ENCODE measurements at regions not wholly inside any gene's neighbourhood (a gene's known extent, or its start where the extent isn't known, plus 50 kb on each side); places are given as distances from the start of the nearest gene placed in this dataset.
A peak's percentile ranks its signal among the peaks of the same experiment; 100 is the strongest.

- no peaks in the 10 kb centered on the region for H3K27me3 ChIP-seq (ENCODE audit: insufficient read depth, low read length)
- H3K4me1 ChIP-seq (ENCODE audit: insufficient read depth, low read length): no peaks in the 10 kb centered on the region
- no peaks in the 10 kb centered on the region for H3K9me3 ChIP-seq (ENCODE audit: control insufficient read depth in 1 of 2, low read length in 2 of 2)
- H3K36me3 Mint-ChIP-seq: no peaks in the 10 kb centered on the region
- H3K36me3 ChIP-seq (ENCODE audit: insufficient read depth, low read length): no peaks in the 10 kb centered on the region
- intact Hi-C loops (cut with micrococcal nuclease): no loop called here
- ChIA-PET POLR2A (ENCODE audit: partially characterized antibody) (no interaction called here), CTCF (ENCODE audit: partially characterized antibody) (no interaction called here)
- H3K9me3 Mint-ChIP-seq: peaks cover 0 to 11% (median 4%) of the 10 kb centered on the region in 8 donors
- no peak overlapping the region for H3K27ac Mint-ChIP-seq
- no peaks in the 10 kb centered on the region for H3K27me3 Mint-ChIP-seq
- no peak overlapping the region for H3K27ac ChIP-seq (ENCODE audit: low read depth, low read length)
- no peak for DNase-seq
- H3K4me3 ChIP-seq (ENCODE audit: low read length in 2 of 2): no peak overlapping the region
- H3K4me1 Mint-ChIP-seq: no peaks in the 10 kb centered on the region
- H3K4me3 Mint-ChIP-seq: no peak overlapping the region
These were observed 99.2 kb downstream of the PDGFA start for GRCh38 chr7:420142-421093.

GRCh38 chr7:421136-421991 is 98.3 kb downstream of the PDGFA start:
- ChIA-PET POLR2A (ENCODE audit: partially characterized antibody) (no interaction called here), CTCF (ENCODE audit: partially characterized antibody) (no interaction called here)
- H3K36me3 Mint-ChIP-seq: no peaks in the 10 kb centered on the region
- H3K4me3 Mint-ChIP-seq: peak overlapping the region in 1 of 8 donors; percentile 48
- DNase-seq: peak in 2 of 5 donors; percentile 2 to 9
- H3K9me3 Mint-ChIP-seq: peaks cover 0 to 11% (median 4%) of the 10 kb centered on the region in 8 donors
- intact Hi-C loops (cut with micrococcal nuclease): no loop called here
- Histone ChIP-seq H3K4me1 (ENCODE audit: insufficient read depth, low read length) (no peaks in the 10 kb centered on the region), H3K36me3 (ENCODE audit: insufficient read depth, low read length) (no peaks in the 10 kb centered on the region), H3K27me3 (ENCODE audit: insufficient read depth, low read length) (no peaks in the 10 kb centered on the region), H3K4me3 (ENCODE audit: low read length in 2 of 2) (no peak overlapping the region), H3K27ac (ENCODE audit: low read depth, low read length) (no peak overlapping the region), H3K9me3 (ENCODE audit: control insufficient read depth in 1 of 2, low read length in 2 of 2) (no peaks in the 10 kb centered on the region)
- H3K4me1 Mint-ChIP-seq: no peaks in the 10 kb centered on the region
- no peaks in the 10 kb centered on the region for H3K27me3 Mint-ChIP-seq
- no peak overlapping the region for H3K27ac Mint-ChIP-seq

GRCh38 chr7:422191-422885 is 97.3 kb downstream of the PDGFA start:
- POLR2A ChIA-PET (ENCODE audit: partially characterized antibody): no interaction called here
- H3K4me3 Mint-ChIP-seq: no peak overlapping the region
- Histone ChIP-seq H3K36me3 (ENCODE audit: insufficient read depth, low read length) (no peaks in the 10 kb centered on the region), H3K27ac (ENCODE audit: low read depth, low read length) (no peak overlapping the region), H3K4me1 (ENCODE audit: insufficient read depth, low read length) (no peaks in the 10 kb centered on the region), H3K27me3 (ENCODE audit: insufficient read depth, low read length) (no peaks in the 10 kb centered on the region), H3K9me3 (ENCODE audit: control insufficient read depth in 1 of 2, low read length in 2 of 2) (no peaks in the 10 kb centered on the region), H3K4me3 (ENCODE audit: low read length in 2 of 2) (no peak overlapping the region)
- no peak overlapping the region for H3K27ac Mint-ChIP-seq
- H3K9me3 Mint-ChIP-seq: peaks cover 0 to 10% (median 4%) of the 10 kb centered on the region in 8 donors
- no peaks in the 10 kb centered on the region for H3K4me1 Mint-ChIP-seq
- H3K27me3 Mint-ChIP-seq: no peaks in the 10 kb centered on the region
- no peak for DNase-seq
- CTCF ChIA-PET (ENCODE audit: partially characterized antibody): no interaction called here
- no peaks in the 10 kb centered on the region for H3K36me3 Mint-ChIP-seq
- intact Hi-C loops (cut with micrococcal nuclease): no loop called here

GRCh38 chr7:422886-423225 is 96.8 kb downstream of the PDGFA start:
- POLR2A ChIA-PET (ENCODE audit: partially characterized antibody): no interaction called here

GRCh38 chr7:423312-424260 is 96.1 kb downstream of the PDGFA start:
- CTCF ChIA-PET (ENCODE audit: partially characterized antibody): no interaction called here
- DNase-seq: no peak
- Histone ChIP-seq H3K9me3 (ENCODE audit: control insufficient read depth in 1 of 2, low read length in 2 of 2) (no peaks in the 10 kb centered on the region), H3K27me3 (ENCODE audit: insufficient read depth, low read length) (no peaks in the 10 kb centered on the region), H3K4me1 (ENCODE audit: insufficient read depth, low read length) (no peaks in the 10 kb centered on the region), H3K27ac (ENCODE audit: low read depth, low read length) (no peak overlapping the region), H3K4me3 (ENCODE audit: low read length in 2 of 2) (no peak overlapping the region), H3K36me3 (ENCODE audit: insufficient read depth, low read length) (no peaks in the 10 kb centered on the region)
- intact Hi-C loops (cut with micrococcal nuclease): no loop called here
- Mint-ChIP-seq H3K9me3 (peaks cover 0 to 2% (median 0%) of the 10 kb centered on the region in 8 donors), H3K27me3 (no peaks in the 10 kb centered on the region), H3K27ac (no peak overlapping the region), H3K36me3 (no peaks in the 10 kb centered on the region), H3K4me1 (no peaks in the 10 kb centered on the region), H3K4me3 (no peak overlapping the region)
- POLR2A ChIA-PET (ENCODE audit: partially characterized antibody): no interaction called here

More at GRCh38 chr7:422886-423225, 96.8 kb downstream of the PDGFA start:
- Histone ChIP-seq H3K36me3 (ENCODE audit: insufficient read depth, low read length) (no peaks in the 10 kb centered on the region), H3K27me3 (ENCODE audit: insufficient read depth, low read length) (no peaks in the 10 kb centered on the region), H3K4me3 (ENCODE audit: low read length in 2 of 2) (no peak overlapping the region), H3K27ac (ENCODE audit: low read depth, low read length) (no peak overlapping the region), H3K9me3 (ENCODE audit: control insufficient read depth in 1 of 2, low read length in 2 of 2) (no peaks in the 10 kb centered on the region), H3K4me1 (ENCODE audit: insufficient read depth, low read length) (no peaks in the 10 kb centered on the region)
- H3K9me3 Mint-ChIP-seq: peaks cover 0 to 5% (median 4%) of the 10 kb centered on the region in 8 donors
- H3K27ac Mint-ChIP-seq: no peak overlapping the region
- CTCF ChIA-PET (ENCODE audit: partially characterized antibody): no interaction called here
- intact Hi-C loops (cut with micrococcal nuclease): no loop called here
- H3K4me3 Mint-ChIP-seq: no peak overlapping the region
- no peak for DNase-seq
- no peaks in the 10 kb centered on the region for H3K4me1 Mint-ChIP-seq
- H3K27me3 Mint-ChIP-seq: no peaks in the 10 kb centered on the region
- no peaks in the 10 kb centered on the region for H3K36me3 Mint-ChIP-seq

GRCh38 chr7:424301-424935 is 95.2 kb downstream of the PDGFA start:
- H3K27me3 ChIP-seq (ENCODE audit: insufficient read depth, low read length): no peaks in the 10 kb centered on the region
- no peaks in the 10 kb centered on the region for H3K4me1 Mint-ChIP-seq
- no peaks in the 10 kb centered on the region for H3K27me3 Mint-ChIP-seq
- POLR2A ChIA-PET (ENCODE audit: partially characterized antibody): no interaction called here
- peaks cover 0 to 2% (median 0%) of the 10 kb centered on the region in 8 donors for H3K9me3 Mint-ChIP-seq
- no peak overlapping the region for H3K27ac ChIP-seq (ENCODE audit: low read depth, low read length)
- CTCF ChIA-PET (ENCODE audit: partially characterized antibody): no interaction called here
- H3K9me3 ChIP-seq (ENCODE audit: control insufficient read depth in 1 of 2, low read length in 2 of 2): no peaks in the 10 kb centered on the region
- H3K4me1 ChIP-seq (ENCODE audit: insufficient read depth, low read length): no peaks in the 10 kb centered on the region
- intact Hi-C loops (cut with micrococcal nuclease): no loop called here
- H3K36me3 ChIP-seq (ENCODE audit: insufficient read depth, low read length): no peaks in the 10 kb centered on the region
- H3K4me3 ChIP-seq (ENCODE audit: low read length in 2 of 2): no peak overlapping the region
- H3K36me3 Mint-ChIP-seq: no peaks in the 10 kb centered on the region
- H3K4me3 Mint-ChIP-seq: no peak overlapping the region
- no peak overlapping the region for H3K27ac Mint-ChIP-seq
- no peak for DNase-seq

Data from CD4-positive, alpha-beta memory T cell (primary cell).